ENCODE measurements at regions not wholly inside any gene's neighbourhood (a gene's known extent, or its start where the extent isn't known, plus 50 kb on each side); places are given as distances from the start of the nearest gene placed in this dataset.

- TF ChIP-seq CTCF (IDR thresholded peaks at IDR 0.05) (no peak), POLR2A (IDR thresholded peaks at IDR 0.05) (no peak)
Measured at GRCh38 chr1:217010253-217010652, 287.0 kb upstream of the ESRRG start.
